GM21529 (cell line): ENCODE measurements at regions not wholly inside any gene's neighbourhood (a gene's known extent, or its start where the extent isn't known, plus 50 kb on each side); places are given as distances from the start of the nearest gene placed in this dataset.

Experiments used
- ATAC-seq: cut with Tn5 transposase; IDR thresholded peaks from one replicate; pipeline ENCODE4 v1.9.1; 2021; ENCODE audit not compliant: unreplicated experiment

GRCh38 chr7:84256571-84256971 lies 62.0 kb upstream of the SEMA3A start:
- no peak for ATAC-seq

DNA sequence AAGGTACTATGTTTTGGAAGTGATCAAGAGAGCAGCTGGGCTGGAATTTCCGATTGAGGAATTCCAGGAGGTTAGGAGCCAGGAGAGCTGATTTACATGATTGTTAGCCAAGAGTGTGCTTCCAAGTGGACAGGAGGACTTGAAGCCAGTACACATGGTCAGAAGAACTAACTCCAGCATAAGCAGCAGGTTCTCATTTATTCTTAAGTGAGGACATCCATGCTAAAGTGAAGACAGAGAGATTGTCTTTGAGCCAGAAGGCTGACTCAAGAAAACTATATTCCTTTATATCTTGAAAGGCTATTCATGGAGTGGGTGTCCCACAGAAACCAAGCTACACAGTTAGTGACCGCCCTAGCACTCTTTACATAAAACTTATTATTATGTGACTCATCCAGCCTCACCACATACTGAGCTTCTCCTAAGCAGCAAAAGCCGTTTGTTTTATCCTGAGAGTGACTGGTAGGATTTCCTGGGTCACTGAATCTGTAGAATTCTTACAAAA lies 56.7 kb upstream of the SEMA3A start:
- no peak for ATAC-seq

- ATAC-seq, result no peak
These were observed 55.9 kb upstream of the SEMA3A start for GRCh38 chr7:84250452-84250851.

- no peak for ATAC-seq
These were observed 55.1 kb upstream of the SEMA3A start for GRCh38 chr7:84249656-84250055.

DNA sequence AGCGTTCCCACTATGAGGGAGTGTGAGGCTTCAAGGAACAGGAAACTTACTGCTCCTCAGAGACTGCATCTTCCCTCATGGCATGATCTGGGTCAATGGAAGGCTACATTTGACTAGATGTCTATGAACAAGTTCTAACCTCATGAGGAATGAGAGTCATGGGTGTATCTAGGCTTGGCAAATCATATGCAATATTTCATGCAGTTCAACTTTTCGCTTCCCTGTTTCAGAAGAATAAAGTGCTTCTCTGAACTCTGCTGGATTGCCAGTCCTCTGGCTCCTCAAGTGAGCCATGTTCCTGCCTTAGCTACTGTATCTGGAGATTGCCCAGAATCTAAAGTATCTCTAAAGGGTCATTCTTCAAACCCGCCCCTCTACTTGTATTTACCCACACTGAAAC lies 54.3 kb upstream of the SEMA3A start:
- ATAC-seq, result no peak

GRCh38 chr7:84248267-84248666 lies 53.7 kb upstream of the SEMA3A start:
- ATAC-seq, result no peak

- ATAC-seq, result no peak
These were observed 53.0 kb upstream of the SEMA3A start for GRCh38 chr7:84247591-84247990.

- no peak for ATAC-seq
These were observed 51.2 kb upstream of the SEMA3A start for GRCh38 chr7:84245835-84246234.
